ENCODE measurements at regions not wholly inside any gene's neighbourhood (a gene's known extent, or its start where the extent isn't known, plus 50 kb on each side); places are given as distances from the start of the nearest gene placed in this dataset.

- DNase-seq: no peak
Measured at GRCh38 chr18:41752826-41753225, 202.2 kb upstream of the PIK3C3 start.

- DNase-seq: no peak
Measured at GRCh38 chr18:41751652-41752051, 203.4 kb upstream of the PIK3C3 start.

- DNase-seq: no peak
Measured at GRCh38 chr18:41751161-41751560, 203.9 kb upstream of the PIK3C3 start.

- DNase-seq: no peak
Measured at GRCh38 chr18:41747723-41748242, 207.3 kb upstream of the PIK3C3 start.

GRCh38 chr18:41745166-41746049, 209.6 kb upstream of the PIK3C3 start:
- DNase-seq: no peak

GRCh38 chr18:41744421-41745030, 210.5 kb upstream of the PIK3C3 start:
- DNase-seq: no peak

- DNase-seq: no peak
Measured at GRCh38 chr18:41737218-41737617, 217.8 kb upstream of the PIK3C3 start.

- DNase-seq: no peak
Measured at GRCh38 chr18:41734917-41735316, 220.1 kb upstream of the PIK3C3 start.

- no peak for DNase-seq
Measured at GRCh38 chr18:41732356-41732755, 222.7 kb upstream of the PIK3C3 start.

GRCh38 chr18:41731884-41732283, 223.2 kb upstream of the PIK3C3 start:
- DNase-seq: no peak

- DNase-seq: no peak
Measured at GRCh38 chr18:41724195-41724594, 230.8 kb upstream of the PIK3C3 start.

GRCh38 chr18:41721103-41721790, 233.8 kb upstream of the PIK3C3 start:
- DNase-seq: no peak

GRCh38 chr18:41720226-41720625, 234.8 kb upstream of the PIK3C3 start:
- no peak for DNase-seq

GRCh38 chr18:41719808-41720207, 235.2 kb upstream of the PIK3C3 start:
- DNase-seq: no peak

GRCh38 chr18:41714872-41715271, 240.2 kb upstream of the PIK3C3 start:
- no peak for DNase-seq

GRCh38 chr18:41713969-41714825, 240.8 kb upstream of the PIK3C3 start:
- DNase-seq: no peak

- no peak for DNase-seq
Measured at GRCh38 chr18:41706301-41706700, 248.7 kb upstream of the PIK3C3 start.

GRCh38 chr18:41703744-41704530, 251.1 kb upstream of the PIK3C3 start:
- no peak for DNase-seq

- no peak for DNase-seq
Measured at GRCh38 chr18:41700416-41700815, 254.6 kb upstream of the PIK3C3 start.

- no peak for DNase-seq
Measured at GRCh38 chr18:41695441-41695840, 259.6 kb upstream of the PIK3C3 start.

- DNase-seq: no peak
Measured at GRCh38 chr18:41693008-41693407, 262.0 kb upstream of the PIK3C3 start.
